H1 (cell line): ENCODE measurements at regions not wholly inside any gene's neighbourhood (a gene's known extent, or its start where the extent isn't known, plus 50 kb on each side); places are given as distances from the start of the nearest gene placed in this dataset.

Experiments used
- CTCF ChIA-PET: fragments of 300-600 bp; sonication (Branson Sonifier 250); formaldehyde crosslinking; loops from one replicate; lab custom pipeline; 2021; ENCODE audit not compliant: partially characterized antibody; lab: Charles Lee
- POLR2A ChIA-PET: fragments of 300-600 bp; sonication (Branson Sonifier 250); formaldehyde crosslinking; loops from one replicate; lab custom pipeline; 2021; ENCODE audit warnings: inconsistent platforms; ENCODE audit not compliant: partially characterized antibody; lab: Charles Lee
- DNase-seq, 2 experiments: peaks; one replicate each; pipeline versions ENCODE4 v3.0.0 to v3.0.0-alpha.2; 2010 to 2022; ENCODE audit warnings: low spot score in 2 of 2, low read depth in 1 of 2, mixed read lengths in 1 of 2
- FAIRE-seq: peaks from 2 replicates; lab custom pipeline; 2011; peaks lifted over from hg19 to GRCh38; lab: Jason Lieb, UNC
- H2AFZ ChIP-seq: 2 replicates; pipeline ENCODE4 v1.8.1; 2012; ENCODE audit warnings: low read length, inconsistent platforms
- H2AK5ac ChIP-seq: 2 replicates; pipeline ENCODE4 v1.6.1; 2013; ENCODE audit warnings: low read depth, low read length
- H2BK120ac ChIP-seq: replicated peaks from 2 replicates; pipeline ENCODE3; 2013; ENCODE audit warnings: low read depth, low read length, inconsistent platforms
- H2BK12ac ChIP-seq: 2 replicates; pipeline ENCODE4 v1.6.1; 2013; ENCODE audit warnings: low read depth, low read length
- H2BK15ac ChIP-seq: 2 replicates; pipeline ENCODE4 v1.6.1; 2013; ENCODE audit warnings: low read length
- H2BK20ac ChIP-seq: 2 replicates; pipeline ENCODE4 v1.6.1; 2013; ENCODE audit warnings: low read length
- H2BK5ac ChIP-seq: 2 replicates; pipeline ENCODE4 v1.6.1; 2013; ENCODE audit warnings: low read depth, low read length
- H3K14ac ChIP-seq: 2 replicates; pipeline ENCODE4 v1.6.1; 2013; ENCODE audit warnings: inconsistent platforms; ENCODE audit not compliant: insufficient read length
- H3K18ac ChIP-seq: 2 replicates; pipeline ENCODE4 v1.6.1; 2013; ENCODE audit warnings: low read length; ENCODE audit errors: extremely low read depth
- H3K23ac ChIP-seq: 2 replicates; pipeline ENCODE4 v1.6.1; 2013; ENCODE audit warnings: inconsistent platforms; ENCODE audit not compliant: insufficient read length
- H3K23me2 ChIP-seq: 2 replicates; pipeline ENCODE4 v1.6.1; 2013; ENCODE audit warnings: low read depth, low read length
- H3K27ac ChIP-seq: 2 replicates; pipeline ENCODE4 v1.6.1; 2011; ENCODE audit warnings: low read depth, low read length, inconsistent platforms
- H3K27me3 ChIP-seq, 4 experiments: replicated peaks in 1 of 4; 1 replicate in 1 of 4; 2 replicates in 3 of 4; pipeline versions ENCODE4 v1.6.1 to v1.8.1; 2011 to 2013; ENCODE audit warnings: low read length in 3 of 4, mild to moderate bottlenecking in 3 of 4, inconsistent platforms in 2 of 4, mixed read lengths in 2 of 4, moderate library complexity in 1 of 4; ENCODE audit not compliant: control insufficient read depth in 3 of 4, insufficient read depth in 3 of 4; ENCODE audit errors: extremely low read depth in 1 of 4
- H3K36me3 ChIP-seq, 4 experiments: 2 replicates each; pipeline versions ENCODE4 v1.6.1 to v1.8.1; 2011 to 2013; ENCODE audit warnings: mild to moderate bottlenecking in 4 of 4, low read length in 3 of 4, moderate library complexity in 2 of 4, control low read depth in 1 of 4, inconsistent platforms in 1 of 4; ENCODE audit not compliant: insufficient read depth in 4 of 4, control insufficient read depth in 2 of 4
- H3K4ac ChIP-seq: replicated peaks from 2 replicates; pipeline ENCODE3; 2013; ENCODE audit warnings: low read length, low read depth, mixed read lengths, inconsistent platforms; ENCODE audit not compliant: insufficient read length
- H3K4me1 ChIP-seq, 4 experiments: replicated peaks in 1 of 4; 1 replicate in 1 of 4; 2 replicates in 3 of 4; pipeline versions ENCODE4 v1.6.1 to v1.8.1; 2011 to 2013; ENCODE audit warnings: low read length in 3 of 4, inconsistent platforms in 2 of 4, mixed read lengths in 1 of 4; ENCODE audit not compliant: insufficient read depth in 4 of 4, control insufficient read depth in 3 of 4
- H3K4me2 ChIP-seq, 2 experiments: 2 replicates each; pipeline versions ENCODE4 v1.6.1 to v1.8.1; 2011 to 2013; ENCODE audit warnings: low read depth in 2 of 2, low read length in 2 of 2, control low read depth in 1 of 2, inconsistent platforms in 1 of 2, mild to moderate bottlenecking in 1 of 2; ENCODE audit not compliant: insufficient read depth in 1 of 2
- H3K4me3 ChIP-seq, 4 experiments: fragments of 200-600, 300-600 bp in 1 of 4; sonication (generic), shearing (Covaris generic), sonication (Bioruptor Twin) in 1 of 4; 2 replicates each; pipeline versions ENCODE4 v1.5.1 to v1.8.1; 2011 to 2016; ENCODE audit warnings: low read length in 4 of 4, low read depth in 3 of 4, control low read depth in 2 of 4, inconsistent platforms in 2 of 4, mild to moderate bottlenecking in 2 of 4, mixed read lengths in 1 of 4, moderate library complexity in 1 of 4; ENCODE audit not compliant: insufficient read depth in 2 of 4; ENCODE audit errors: extremely low read depth in 1 of 4
- H3K56ac ChIP-seq: replicated peaks from 2 replicates; pipeline ENCODE3; 2013; ENCODE audit warnings: low read depth, mild to moderate bottlenecking, mixed read lengths, low read length, inconsistent platforms; ENCODE audit not compliant: insufficient read length
- H3K79me1 ChIP-seq: 2 replicates; pipeline ENCODE4 v1.6.1; 2013; ENCODE audit warnings: low read depth, low read length, control low read depth
- H3K79me2 ChIP-seq, 2 experiments: 2 replicates each; pipeline versions ENCODE4 v1.6.1 to v1.8.1; 2012 to 2013; ENCODE audit warnings: low read length in 2 of 2, mild to moderate bottlenecking in 2 of 2, inconsistent platforms in 1 of 2; ENCODE audit not compliant: insufficient read depth in 2 of 2, control insufficient read depth in 1 of 2
- H3K9ac ChIP-seq, 4 experiments: replicated peaks in 1 of 4; 1 replicate in 1 of 4; 2 replicates in 3 of 4; pipeline versions ENCODE4 v1.6.1 to v1.8.1; 2011 to 2013; ENCODE audit warnings: low read depth in 3 of 4, low read length in 3 of 4, control low read depth in 2 of 4, mild to moderate bottlenecking in 2 of 4, moderate library complexity in 2 of 4, inconsistent platforms in 1 of 4; ENCODE audit errors: extremely low read depth in 1 of 4
- H3K9me3 ChIP-seq, 2 experiments: 2 replicates each; pipeline versions ENCODE4 v1.6.1 to v1.8.1; 2012 to 2013; ENCODE audit warnings: mild to moderate bottlenecking in 2 of 2, moderate library complexity in 2 of 2, control low read depth in 1 of 2, inconsistent platforms in 1 of 2, low read depth in 1 of 2, low read length in 1 of 2, mixed read lengths in 1 of 2; ENCODE audit not compliant: insufficient read depth in 2 of 2
- H4K20me1 ChIP-seq, 2 experiments: replicated peaks in 1 of 2; 2 replicates each; pipeline versions ENCODE3 to v1.8.1; 2011 to 2013; ENCODE audit warnings: inconsistent platforms in 2 of 2, low read length in 2 of 2, mild to moderate bottlenecking in 1 of 2; ENCODE audit not compliant: insufficient read depth in 2 of 2, control insufficient read depth in 1 of 2
- H4K5ac ChIP-seq: 2 replicates; pipeline ENCODE4 v1.6.1; 2013; ENCODE audit warnings: low read length, low read depth, mixed read lengths, inconsistent platforms; ENCODE audit not compliant: insufficient read length
- H4K8ac ChIP-seq: 2 replicates; pipeline ENCODE4 v1.8.0; 2013; ENCODE audit warnings: mild to moderate bottlenecking, moderate library complexity, low read length, inconsistent platforms; ENCODE audit not compliant: insufficient read depth; ENCODE audit errors: extremely low read depth
- H4K91ac ChIP-seq: replicated peaks from 2 replicates; pipeline ENCODE3; 2013; ENCODE audit warnings: low read length, mixed read lengths, inconsistent platforms; ENCODE audit not compliant: insufficient read length
- CEBPB ChIP-seq: IDR thresholded peaks from 2 replicates; pipeline ENCODE4 v1.6.1; 2012; ENCODE audit warnings: low read depth, low read length
- CHD1 ChIP-seq: IDR thresholded peaks from 2 replicates; pipeline ENCODE4 v1.6.1; 2012; ENCODE audit warnings: low read depth, low read length, improper control_type of control experiment
- CHD2 ChIP-seq: IDR thresholded peaks from 2 replicates; pipeline ENCODE4 v1.6.1; 2012; ENCODE audit warnings: low read length, improper control_type of control experiment
- FOSL1 ChIP-seq: IDR thresholded peaks from 2 replicates; pipeline ENCODE4 v1.6.1; 2011; ENCODE audit warnings: mild to moderate bottlenecking, low read depth, low read length, moderate library complexity; ENCODE audit not compliant: insufficient read depth
- GTF2F1 ChIP-seq: IDR thresholded peaks from 2 replicates; pipeline ENCODE4 v1.6.1; 2012; ENCODE audit warnings: low read depth, low read length, improper control_type of control experiment, borderline replicate concordance
- JUN ChIP-seq: IDR thresholded peaks from 2 replicates; pipeline ENCODE4 v1.6.1; 2011; ENCODE audit warnings: low read depth, mild to moderate bottlenecking, improper control_type of control experiment, low read length
- KDM1A ChIP-seq: fragments of 200-600, 300-600 bp; sonication (generic); IDR thresholded peaks from 2 replicates; pipeline ENCODE4 v1.7.1; 2016; ENCODE audit warnings: mild to moderate bottlenecking, low read length, borderline replicate concordance
- KDM4A ChIP-seq: IDR thresholded peaks from one replicate; pipeline ENCODE4 v1.7.1; 2012; ENCODE audit warnings: low read depth, mild to moderate bottlenecking, moderate library complexity, low read length, inconsistent platforms; ENCODE audit not compliant: severe bottlenecking
- KDM5A ChIP-seq: fragments of 200-600 bp; IDR thresholded peaks from 2 replicates; pipeline ENCODE4 v1.7.1; 2012; ENCODE audit warnings: mild to moderate bottlenecking, low read length, inconsistent platforms, mixed read lengths
- POLR2A ChIP-seq, 2 experiments: IDR thresholded peaks; 1 replicate in 1 of 2; 2 replicates in 1 of 2; pipeline ENCODE4 v1.6.1; 2011; ENCODE audit warnings: low read depth in 2 of 2, low read length in 2 of 2, mild to moderate bottlenecking in 2 of 2; ENCODE audit errors: control extremely low read depth in 1 of 2
- RBBP5 ChIP-seq: IDR thresholded peaks from 2 replicates; pipeline ENCODE4 v1.7.1; 2012; ENCODE audit warnings: low read depth, mild to moderate bottlenecking, inconsistent platforms, low read length, moderate library complexity, borderline replicate concordance
- RXRA ChIP-seq: IDR thresholded peaks from 2 replicates; pipeline ENCODE4 v1.6.1; 2011; ENCODE audit warnings: low read depth, mild to moderate bottlenecking, low read length, moderate library complexity; ENCODE audit not compliant: insufficient read depth
- TAF1 ChIP-seq: IDR thresholded peaks from 2 replicates; pipeline ENCODE4 v1.6.1; 2011; ENCODE audit warnings: mild to moderate bottlenecking, low read depth, low read length
- WGBS, 2 experiments: shearing (Covaris generic) in 1 of 2; methylation state at CpG; one replicate each; pipeline versions ENCODE4 v1.1.6 to v1.1.7; 2013 to 2015; ENCODE audit warnings: low lambda C conversion rate in 2 of 2, mixed read lengths in 2 of 2, inconsistent platforms in 1 of 2, low coverage in 1 of 2, missing lambda C conversion rate in 1 of 2; ENCODE audit not compliant: insufficient replicate concordance in 2 of 2, insufficient coverage in 1 of 2, insufficient read length in 1 of 2; ENCODE audit errors: extremely low coverage in 1 of 2, missing lambda C conversion rate in 1 of 2; 5-methylcytosine and 5-hydroxymethylcytosine counted together
- TF ChIP-seq, protein P1 (sequence below): IDR thresholded peaks from 2 replicates; pipeline ENCODE4 v1.6.1; 2011; ENCODE audit warnings: low read depth, mild to moderate bottlenecking, low read length; ENCODE audit not compliant: insufficient read depth

DNA sequence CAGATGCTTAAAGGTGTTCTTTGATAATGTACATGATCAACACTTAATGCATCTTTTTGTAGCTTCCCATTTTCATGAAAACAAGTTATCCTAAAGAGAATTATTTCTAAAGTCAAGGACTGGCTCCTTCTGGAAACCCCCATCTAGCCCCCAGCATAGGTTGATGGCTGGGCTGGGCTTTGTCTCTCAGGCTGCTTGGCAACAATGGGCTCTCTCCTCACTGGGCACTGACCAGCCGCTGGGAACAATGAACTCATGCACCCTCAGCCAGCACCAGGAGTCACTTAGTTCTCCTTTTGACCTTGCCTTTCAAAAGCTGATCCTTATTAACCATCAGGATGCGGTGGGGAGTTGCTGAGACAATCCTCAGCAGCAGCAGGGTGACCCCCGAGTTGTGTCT lies 293.0 kb upstream of the PLXNA2 start:
- Histone ChIP-seq H2BK20ac (no peak overlapping the region), H4K5ac (no peak overlapping the region), H3K9me3 (no peaks in the 10 kb centered on the region), H2BK15ac (no peak overlapping the region), H3K14ac (no peak overlapping the region), H3K36me3 (no peaks in the 10 kb centered on the region), H3K56ac (no peak overlapping the region), H4K8ac (no peak overlapping the region), H3K4ac (no peak overlapping the region), H3K79me2 (no peaks in the 10 kb centered on the region), H3K23ac (no peak overlapping the region), H2BK12ac (no peak overlapping the region), H3K4me1 (peaks cover 0 to 4% (median 1%) of the 10 kb centered on the region in 4 experiments; a peak in 4 of 7 replicates), H3K9ac (no peak overlapping the region; a peak in 1 of 7 replicates), H3K18ac (no peak overlapping the region), H2BK120ac (no peak overlapping the region), H2AK5ac (no peak overlapping the region), H3K4me2 (no peak overlapping the region), H3K27me3 (no peaks in the 10 kb centered on the region), H3K4me3 (no peak overlapping the region), H3K27ac (no peak overlapping the region), H4K91ac (no peak overlapping the region), H3K79me1 (no peaks in the 10 kb centered on the region), H2BK5ac (no peak overlapping the region), H3K23me2 (no peaks in the 10 kb centered on the region), H2AFZ (no peak overlapping the region), H4K20me1 (no peaks in the 10 kb centered on the region)
- POLR2A ChIA-PET: no interaction called here
- CTCF ChIA-PET: interaction anchor here (1.2 kb wide), 1 partner anchor 395 kb away, joined by 3 read pairs; no protein-coding TSS in a partner anchor
- DNase-seq: no peak
- WGBS, 2 experiments: 90% methylated on average over 3 of the region's 3 CpGs; no CpG with 5 or more reads in 1 of the 2 experiments
- FAIRE-seq: no peak
- TF ChIP-seq GTF2F1 (no peak), CHD1 (no peak), CHD2 (no peak), FOSL1 (no peak), RBBP5 (no peak), KDM5A (no peak), RXRA (no peak), KDM4A (no peak), CEBPB (no peak), KDM1A (no peak), JUN (no peak), POLR2A (IDR thresholded peaks at IDR 0.05; ENCODE audit: control extremely low read depth in 1 of 2, low read depth in 2 of 2, low read length in 2 of 2) (no peak), TAF1 (no peak)
- TF ChIP-seq, protein P1, sequence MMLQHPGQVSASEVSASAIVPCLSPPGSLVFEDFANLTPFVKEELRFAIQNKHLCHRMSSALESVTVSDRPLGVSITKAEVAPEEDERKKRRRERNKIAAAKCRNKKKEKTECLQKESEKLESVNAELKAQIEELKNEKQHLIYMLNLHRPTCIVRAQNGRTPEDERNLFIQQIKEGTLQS: no peak
